WTC11 (cell line): ENCODE measurements at regions not wholly inside any gene's neighbourhood (a gene's known extent, or its start where the extent isn't known, plus 50 kb on each side); places are given as distances from the start of the nearest gene placed in this dataset.
A peak's percentile ranks its signal among the peaks of the same experiment; 100 is the strongest.

Experiments
- ATAC-seq: fragments of 200-7000 bp; cut with Tn5 transposase; 2 replicates; pipeline ENCODE4 v1.10.0; 2021; ENCODE audit warnings: mild to moderate bottlenecking, moderate library complexity
- CTCF ChIA-PET: fragments of 300-600 bp; sonication (Branson Sonifier 250); formaldehyde crosslinking; loops from one replicate; lab custom pipeline; 2021; ENCODE audit warnings: antibody characterized with exemption; lab: Charles Lee
- POLR2A ChIA-PET: fragments of 350-600 bp; sonication (Branson Sonifier 250); formaldehyde crosslinking; loops from one replicate; lab custom pipeline; 2021; ENCODE audit warnings: antibody characterized with exemption; lab: Charles Lee
- DNase-seq: peaks from one replicate; pipeline ENCODE4 v3.0.0; 2021; ENCODE audit warnings: low spot score
- H3K27ac Mint-ChIP-seq: 2 replicates; pipeline ENCODE4 v1.8.0; 2021; ENCODE audit warnings: mixed read lengths
- H3K27me3 Mint-ChIP-seq: 2 replicates; pipeline ENCODE4 v1.8.0; 2021; ENCODE audit warnings: low read depth, mild to moderate bottlenecking, moderate library complexity, mixed read lengths
- H3K36me3 Mint-ChIP-seq: 2 replicates; pipeline ENCODE4 v1.8.0; 2021; ENCODE audit warnings: mixed read lengths
- H3K4me1 Mint-ChIP-seq: 2 replicates; pipeline ENCODE4 v1.8.0; 2022; ENCODE audit warnings: mixed read lengths
- H3K4me3 Mint-ChIP-seq: 2 replicates; pipeline ENCODE4 v1.8.0; 2021; ENCODE audit warnings: mild to moderate bottlenecking, moderate library complexity, mixed read lengths
- H3K9me3 Mint-ChIP-seq: 2 replicates; pipeline ENCODE4 v1.8.0; 2021; ENCODE audit warnings: mixed read lengths
- GABPB1 ChIP-seq: sonication (generic); formaldehyde crosslinking; IDR thresholded peaks from 2 replicates; pipeline ENCODE4 v1.8.1; 2023; ENCODE audit warnings: mild to moderate bottlenecking, missing genetic modification reagents
- GRHL2 ChIP-seq: fragments of 250-450 bp; sonication (Bioruptor Pico); IDR thresholded peaks from 2 replicates; pipeline ENCODE4 v1.8.0; 2022; ENCODE audit warnings: mild to moderate bottlenecking, moderate library complexity; ENCODE audit not compliant: insufficient replicate concordance, severe bottlenecking
- NFATC4 ChIP-seq: fragments of 250-450 bp; sonication (Bioruptor Pico); IDR thresholded peaks from 2 replicates; pipeline ENCODE4 v1.9.0; 2021; ENCODE audit warnings: mild to moderate bottlenecking
- NFE2L1 ChIP-seq: sonication (generic); formaldehyde crosslinking; IDR thresholded peaks from 2 replicates; pipeline ENCODE4 v1.8.1; 2023; ENCODE audit warnings: missing genetic modification reagents
- RORB ChIP-seq: fragments of 250-450 bp; sonication (Bioruptor Pico); IDR thresholded peaks from 2 replicates; pipeline ENCODE4 v1.9.0; 2021; ENCODE audit warnings: mild to moderate bottlenecking
- ZNF219 ChIP-seq: sonication (generic); formaldehyde crosslinking; IDR thresholded peaks from 2 replicates; pipeline ENCODE4 v1.8.0; 2023; ENCODE audit warnings: missing genetic modification reagents, mild to moderate bottlenecking, borderline replicate concordance
- ZNF671 ChIP-seq: fragments of 250-450 bp; sonication (Bioruptor Pico); IDR thresholded peaks from 2 replicates; pipeline ENCODE4 v1.8.0; 2021; ENCODE audit warnings: mild to moderate bottlenecking
- TF ChIP-seq, protein P1 (sequence below): sonication (generic); formaldehyde crosslinking; IDR thresholded peaks from 2 replicates; pipeline ENCODE4 v1.8.1; 2023; ENCODE audit warnings: mild to moderate bottlenecking, missing genetic modification reagents, borderline replicate concordance
- TF ChIP-seq, protein P2 (sequence below): sonication (generic); formaldehyde crosslinking; IDR thresholded peaks from 2 replicates; pipeline ENCODE4 v1.8.1; 2022; ENCODE audit warnings: mild to moderate bottlenecking, missing genetic modification reagents, moderate library complexity, borderline replicate concordance
- TF ChIP-seq, protein P3 (sequence below): sonication (generic); formaldehyde crosslinking; conservative IDR thresholded peaks from 2 replicates; pipeline ENCODE4 v1.8.1; 2023; ENCODE audit warnings: mild to moderate bottlenecking, low read depth, missing genetic modification reagents, moderate library complexity
- TF ChIP-seq, protein P4 (sequence below): sonication (generic); formaldehyde crosslinking; IDR thresholded peaks from 2 replicates; pipeline ENCODE4 v1.8.1; 2023; ENCODE audit warnings: mild to moderate bottlenecking, missing genetic modification reagents

DNA sequence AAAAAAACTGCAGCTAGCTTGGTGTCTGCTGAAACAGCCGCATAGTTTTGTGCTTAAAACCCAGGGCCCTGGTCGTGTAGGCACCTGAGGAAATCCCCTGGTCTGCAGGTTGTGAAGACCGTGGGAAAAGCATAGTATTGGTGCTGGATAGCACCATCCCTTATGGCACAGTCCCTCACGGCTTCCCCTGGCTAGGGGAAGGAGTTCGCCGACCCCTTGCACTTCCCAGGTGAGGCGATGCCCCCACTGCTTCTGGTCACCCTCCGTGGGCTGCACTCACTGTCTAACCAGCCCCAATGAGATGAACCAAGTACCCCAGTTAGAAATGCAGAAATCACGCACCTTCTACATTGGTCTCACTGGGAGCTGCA lies 1105.1 kb downstream of the STPG2 start:
- ChIA-PET POLR2A (no interaction called here), CTCF (interaction anchor here (0.9 kb wide), 1 partner anchor 115 kb away, joined by 3 read pairs; no protein-coding TSS in a partner anchor)
- TF ChIP-seq, protein P1, sequence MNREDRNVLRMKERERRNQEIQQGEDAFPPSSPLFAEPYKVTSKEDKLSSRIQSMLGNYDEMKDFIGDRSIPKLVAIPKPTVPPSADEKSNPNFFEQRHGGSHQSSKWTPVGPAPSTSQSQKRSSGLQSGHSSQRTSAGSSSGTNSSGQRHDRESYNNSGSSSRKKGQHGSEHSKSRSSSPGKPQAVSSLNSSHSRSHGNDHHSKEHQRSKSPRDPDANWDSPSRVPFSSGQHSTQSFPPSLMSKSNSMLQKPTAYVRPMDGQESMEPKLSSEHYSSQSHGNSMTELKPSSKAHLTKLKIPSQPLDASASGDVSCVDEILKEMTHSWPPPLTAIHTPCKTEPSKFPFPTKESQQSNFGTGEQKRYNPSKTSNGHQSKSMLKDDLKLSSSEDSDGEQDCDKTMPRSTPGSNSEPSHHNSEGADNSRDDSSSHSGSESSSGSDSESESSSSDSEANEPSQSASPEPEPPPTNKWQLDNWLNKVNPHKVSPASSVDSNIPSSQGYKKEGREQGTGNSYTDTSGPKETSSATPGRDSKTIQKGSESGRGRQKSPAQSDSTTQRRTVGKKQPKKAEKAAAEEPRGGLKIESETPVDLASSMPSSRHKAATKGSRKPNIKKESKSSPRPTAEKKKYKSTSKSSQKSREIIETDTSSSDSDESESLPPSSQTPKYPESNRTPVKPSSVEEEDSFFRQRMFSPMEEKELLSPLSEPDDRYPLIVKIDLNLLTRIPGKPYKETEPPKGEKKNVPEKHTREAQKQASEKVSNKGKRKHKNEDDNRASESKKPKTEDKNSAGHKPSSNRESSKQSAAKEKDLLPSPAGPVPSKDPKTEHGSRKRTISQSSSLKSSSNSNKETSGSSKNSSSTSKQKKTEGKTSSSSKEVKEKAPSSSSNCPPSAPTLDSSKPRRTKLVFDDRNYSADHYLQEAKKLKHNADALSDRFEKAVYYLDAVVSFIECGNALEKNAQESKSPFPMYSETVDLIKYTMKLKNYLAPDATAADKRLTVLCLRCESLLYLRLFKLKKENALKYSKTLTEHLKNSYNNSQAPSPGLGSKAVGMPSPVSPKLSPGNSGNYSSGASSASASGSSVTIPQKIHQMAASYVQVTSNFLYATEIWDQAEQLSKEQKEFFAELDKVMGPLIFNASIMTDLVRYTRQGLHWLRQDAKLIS (CRISPR knock-in tag): 0 out of 2 replicates have a peak, but pooled peaks have one; percentile 5
- TF ChIP-seq NFATC4: no peak
- Mint-ChIP-seq H3K36me3 (0 out of 2 replicates have a peak, but pooled peaks cover 6% of the 10 kb centered on the region), H3K4me1 (peaks cover 29% of the 10 kb centered on the region), H3K27me3 (no peaks in the 10 kb centered on the region), H3K27ac (peak overlapping the region; percentile 96), H3K9me3 (peaks cover 8% of the 10 kb centered on the region), H3K4me3 (peak overlapping the region; percentile 23; the same call in 1 of the 2 replicates)
- DNase-seq (no peak), ATAC-seq (peak; percentile 69)

DNA sequence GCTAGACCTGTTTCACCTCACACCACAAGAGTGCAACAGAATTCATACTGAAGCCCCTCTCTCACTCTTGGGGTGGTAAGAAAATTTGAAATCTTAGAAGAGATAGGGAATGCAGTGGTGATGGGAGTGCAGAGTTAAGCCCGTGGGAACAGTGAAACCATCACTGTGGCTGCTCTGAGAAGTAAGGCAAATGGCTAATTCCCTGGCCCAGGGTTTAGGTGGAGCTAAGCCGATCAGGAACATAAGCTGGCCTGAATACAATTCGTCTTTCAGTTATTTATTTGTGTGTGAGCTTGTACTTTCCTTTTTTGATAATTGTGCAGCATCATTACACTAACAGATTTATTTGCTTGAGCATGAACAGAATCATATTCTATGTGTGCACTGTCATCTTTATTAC lies 1070.6 kb downstream of the STPG2 start:
- POLR2A ChIA-PET: no interaction called here
- Mint-ChIP-seq H3K27me3 (no peaks in the 10 kb centered on the region), H3K36me3 (no peaks in the 10 kb centered on the region), H3K9me3 (no peaks in the 10 kb centered on the region), H3K27ac (no peak overlapping the region), H3K4me1 (peaks cover 29% of the 10 kb centered on the region), H3K4me3 (no peak overlapping the region)
- TF ChIP-seq, protein P2, sequence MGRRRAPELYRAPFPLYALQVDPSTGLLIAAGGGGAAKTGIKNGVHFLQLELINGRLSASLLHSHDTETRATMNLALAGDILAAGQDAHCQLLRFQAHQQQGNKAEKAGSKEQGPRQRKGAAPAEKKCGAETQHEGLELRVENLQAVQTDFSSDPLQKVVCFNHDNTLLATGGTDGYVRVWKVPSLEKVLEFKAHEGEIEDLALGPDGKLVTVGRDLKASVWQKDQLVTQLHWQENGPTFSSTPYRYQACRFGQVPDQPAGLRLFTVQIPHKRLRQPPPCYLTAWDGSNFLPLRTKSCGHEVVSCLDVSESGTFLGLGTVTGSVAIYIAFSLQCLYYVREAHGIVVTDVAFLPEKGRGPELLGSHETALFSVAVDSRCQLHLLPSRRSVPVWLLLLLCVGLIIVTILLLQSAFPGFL (CRISPR knock-in tag): no peak
- TF ChIP-seq GRHL2 (no peak), GABPB1 (no peak), NFE2L1 (CRISPR knock-in tag) (no peak), ZNF671 (CRISPR knock-in tag) (no peak)
- TF ChIP-seq, protein P3, sequence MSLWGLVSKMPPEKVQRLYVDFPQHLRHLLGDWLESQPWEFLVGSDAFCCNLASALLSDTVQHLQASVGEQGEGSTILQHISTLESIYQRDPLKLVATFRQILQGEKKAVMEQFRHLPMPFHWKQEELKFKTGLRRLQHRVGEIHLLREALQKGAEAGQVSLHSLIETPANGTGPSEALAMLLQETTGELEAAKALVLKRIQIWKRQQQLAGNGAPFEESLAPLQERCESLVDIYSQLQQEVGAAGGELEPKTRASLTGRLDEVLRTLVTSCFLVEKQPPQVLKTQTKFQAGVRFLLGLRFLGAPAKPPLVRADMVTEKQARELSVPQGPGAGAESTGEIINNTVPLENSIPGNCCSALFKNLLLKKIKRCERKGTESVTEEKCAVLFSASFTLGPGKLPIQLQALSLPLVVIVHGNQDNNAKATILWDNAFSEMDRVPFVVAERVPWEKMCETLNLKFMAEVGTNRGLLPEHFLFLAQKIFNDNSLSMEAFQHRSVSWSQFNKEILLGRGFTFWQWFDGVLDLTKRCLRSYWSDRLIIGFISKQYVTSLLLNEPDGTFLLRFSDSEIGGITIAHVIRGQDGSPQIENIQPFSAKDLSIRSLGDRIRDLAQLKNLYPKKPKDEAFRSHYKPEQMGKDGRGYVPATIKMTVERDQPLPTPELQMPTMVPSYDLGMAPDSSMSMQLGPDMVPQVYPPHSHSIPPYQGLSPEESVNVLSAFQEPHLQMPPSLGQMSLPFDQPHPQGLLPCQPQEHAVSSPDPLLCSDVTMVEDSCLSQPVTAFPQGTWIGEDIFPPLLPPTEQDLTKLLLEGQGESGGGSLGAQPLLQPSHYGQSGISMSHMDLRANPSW (CRISPR knock-in tag): no peak
- no peak for ATAC-seq
- CTCF ChIA-PET: no interaction called here
- no peak for DNase-seq

DNA sequence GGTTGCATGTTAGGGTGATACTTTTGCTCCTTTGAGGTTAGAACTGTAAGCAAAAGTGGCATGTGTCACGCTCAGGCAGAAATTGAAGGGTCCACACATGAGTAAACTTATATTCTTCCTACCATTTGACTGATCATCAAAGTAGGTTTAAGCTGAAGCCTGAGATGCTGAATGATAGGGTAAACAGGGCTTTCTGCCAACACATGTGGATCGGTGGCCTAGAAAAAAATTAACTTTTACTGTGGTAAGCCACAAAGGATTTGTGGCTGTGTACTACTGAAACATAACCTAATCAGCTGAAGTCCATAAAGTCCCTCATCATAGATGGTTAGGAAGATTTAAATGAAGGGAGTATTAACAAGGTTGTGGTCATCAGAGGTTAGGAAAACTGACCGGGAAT lies 1070.1 kb downstream of the STPG2 start:
- H3K36me3 Mint-ChIP-seq: no peaks in the 10 kb centered on the region
- H3K9me3 Mint-ChIP-seq: no peaks in the 10 kb centered on the region
- ATAC-seq: no peak
- H3K4me3 Mint-ChIP-seq: no peak overlapping the region
- TF ChIP-seq, protein P4, sequence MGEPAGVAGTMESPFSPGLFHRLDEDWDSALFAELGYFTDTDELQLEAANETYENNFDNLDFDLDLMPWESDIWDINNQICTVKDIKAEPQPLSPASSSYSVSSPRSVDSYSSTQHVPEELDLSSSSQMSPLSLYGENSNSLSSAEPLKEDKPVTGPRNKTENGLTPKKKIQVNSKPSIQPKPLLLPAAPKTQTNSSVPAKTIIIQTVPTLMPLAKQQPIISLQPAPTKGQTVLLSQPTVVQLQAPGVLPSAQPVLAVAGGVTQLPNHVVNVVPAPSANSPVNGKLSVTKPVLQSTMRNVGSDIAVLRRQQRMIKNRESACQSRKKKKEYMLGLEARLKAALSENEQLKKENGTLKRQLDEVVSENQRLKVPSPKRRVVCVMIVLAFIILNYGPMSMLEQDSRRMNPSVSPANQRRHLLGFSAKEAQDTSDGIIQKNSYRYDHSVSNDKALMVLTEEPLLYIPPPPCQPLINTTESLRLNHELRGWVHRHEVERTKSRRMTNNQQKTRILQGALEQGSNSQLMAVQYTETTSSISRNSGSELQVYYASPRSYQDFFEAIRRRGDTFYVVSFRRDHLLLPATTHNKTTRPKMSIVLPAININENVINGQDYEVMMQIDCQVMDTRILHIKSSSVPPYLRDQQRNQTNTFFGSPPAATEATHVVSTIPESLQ (CRISPR knock-in tag): no peak
- TF ChIP-seq RORB (CRISPR knock-in tag) (no peak), ZNF219 (no peak)
- ChIA-PET POLR2A (no interaction called here), CTCF (no interaction called here)
- H3K27ac Mint-ChIP-seq: no peak overlapping the region
- no peak for DNase-seq
- H3K4me1 Mint-ChIP-seq: peaks cover 29% of the 10 kb centered on the region
- H3K27me3 Mint-ChIP-seq: no peaks in the 10 kb centered on the region
